ENCODE measurements at regions not wholly inside any gene's neighbourhood (a gene's known extent, or its start where the extent isn't known, plus 50 kb on each side); places are given as distances from the start of the nearest gene placed in this dataset.

- Mint-ChIP-seq H3K9me3 (no peaks in the 10 kb centered on the region), H3K27me3 (ENCODE audit: low read depth in 3 of 3) (peaks cover 2 to 5% (median 3%) of the 10 kb centered on the region in 3 donors), H3K27ac (no peak overlapping the region), H3K4me1 (peaks cover 11% of the 10 kb centered on the region), H3K36me3 (no peaks in the 10 kb centered on the region), H3K4me3 (no peak overlapping the region)
- peaks cover 10 to 11% of the 10 kb centered on the region in 2 donors for H3K4me1 ChIP-seq (ENCODE audit: control insufficient read depth in 1 of 2, insufficient read depth in 2 of 2, low read length in 2 of 2)
- H3K9ac ChIP-seq (ENCODE audit: insufficient read depth, low read length, poor library complexity, severe bottlenecking), result no peak overlapping the region
- H2AFZ ChIP-seq (ENCODE audit: insufficient read depth, low read depth, low read length, poor library complexity, severe bottlenecking), result no peak overlapping the region
- H3K27ac ChIP-seq (ENCODE audit: low read depth in 1 of 2, low read length in 2 of 2), result no peak overlapping the region
- no peaks in the 10 kb centered on the region for H3K79me2 ChIP-seq (ENCODE audit: insufficient read depth, low read length)
- TF ChIP-seq CTCF (IDR thresholded peaks at IDR 0.05), result no peak
- H3K27me3 ChIP-seq (ENCODE audit: control insufficient read depth in 2 of 2, insufficient read depth in 2 of 2, low read length in 2 of 2), result no peaks in the 10 kb centered on the region
- H3K9me3 ChIP-seq (replicated peaks in 1 of 2; ENCODE audit: control insufficient read depth in 1 of 2, insufficient read depth in 1 of 2, low read length in 2 of 2), result no peaks in the 10 kb centered on the region
- intact Hi-C loops (cut with micrococcal nuclease), result no loop called here
- no peak overlapping the region for H3K4me2 ChIP-seq (replicated peaks; ENCODE audit: extremely low read depth, low read length, poor library complexity, severe bottlenecking)
- no CpG with 5 or more reads among the region's 1 CpG for WGBS (ENCODE audit: insufficient coverage)
- no peaks in the 10 kb centered on the region for H4K20me1 ChIP-seq (ENCODE audit: insufficient read depth, low read length)
- no peak overlapping the region for H3K4me3 ChIP-seq (replicated peaks in 1 of 3; ENCODE audit: low read depth in 2 of 3, low read length in 3 of 3)
- DNase-seq, result no peak
- no peaks in the 10 kb centered on the region for H3K36me3 ChIP-seq (replicated peaks in 1 of 2; ENCODE audit: control insufficient read depth in 1 of 2, insufficient read depth in 2 of 2, low read length in 2 of 2)
These were observed 471.8 kb upstream of the RUNX1 start for GRCh38 chr21:35520856-35521255.

GRCh38 chr21:35520302-35520701, 471.2 kb upstream of the RUNX1 start:
- Mint-ChIP-seq H3K4me1 (peaks cover 6% of the 10 kb centered on the region), H3K36me3 (no peaks in the 10 kb centered on the region), H3K4me3 (no peak overlapping the region), H3K9me3 (no peaks in the 10 kb centered on the region), H3K27me3 (ENCODE audit: low read depth in 3 of 3) (peaks cover 2 to 5% (median 3%) of the 10 kb centered on the region in 3 donors), H3K27ac (no peak overlapping the region)
- no peaks in the 10 kb centered on the region for H3K9me3 ChIP-seq (replicated peaks in 1 of 2; ENCODE audit: control insufficient read depth in 1 of 2, insufficient read depth in 1 of 2, low read length in 2 of 2)
- H3K4me3 ChIP-seq (replicated peaks in 1 of 3; ENCODE audit: low read depth in 2 of 3, low read length in 3 of 3), result no peak overlapping the region
- no peak overlapping the region for H3K4me2 ChIP-seq (replicated peaks; ENCODE audit: extremely low read depth, low read length, poor library complexity, severe bottlenecking)
- 69% methylated on average over 6 of the region's 8 CpGs for WGBS (ENCODE audit: insufficient coverage)
- no peaks in the 10 kb centered on the region for H4K20me1 ChIP-seq (ENCODE audit: insufficient read depth, low read length)
- no peaks in the 10 kb centered on the region for H3K36me3 ChIP-seq (replicated peaks in 1 of 2; ENCODE audit: control insufficient read depth in 1 of 2, insufficient read depth in 2 of 2, low read length in 2 of 2)
- no peak overlapping the region for H2AFZ ChIP-seq (ENCODE audit: insufficient read depth, low read depth, low read length, poor library complexity, severe bottlenecking)
- intact Hi-C loops (cut with micrococcal nuclease), result no loop called here
- no peak for TF ChIP-seq CTCF (IDR thresholded peaks at IDR 0.05)
- no peak overlapping the region for H3K27ac ChIP-seq (ENCODE audit: low read depth in 1 of 2, low read length in 2 of 2)
- H3K27me3 ChIP-seq (ENCODE audit: control insufficient read depth in 2 of 2, insufficient read depth in 2 of 2, low read length in 2 of 2), result no peaks in the 10 kb centered on the region
- peaks cover 5% of the 10 kb centered on the region in 2 donors for H3K4me1 ChIP-seq (ENCODE audit: control insufficient read depth in 1 of 2, insufficient read depth in 2 of 2, low read length in 2 of 2)
- no peak for DNase-seq
- no peaks in the 10 kb centered on the region for H3K79me2 ChIP-seq (ENCODE audit: insufficient read depth, low read length)
- no peak overlapping the region for H3K9ac ChIP-seq (ENCODE audit: insufficient read depth, low read length, poor library complexity, severe bottlenecking)

Data from CD14-positive monocyte (primary cell).